ENCODE measurements at regions not wholly inside any gene's neighbourhood (a gene's known extent, or its start where the extent isn't known, plus 50 kb on each side); places are given as distances from the start of the nearest gene placed in this dataset.

- no peak for DNase-seq (ENCODE audit: extremely low read depth in 1 of 4, low spot score in 3 of 4)
- Histone ChIP-seq H3K9me3 (replicated peaks; ENCODE audit: control insufficient read depth, insufficient read depth, low read depth, low read length) (no peaks in the 10 kb centered on the region), H3K79me2 (ENCODE audit: control insufficient read depth, insufficient read depth, low read length) (no peaks in the 10 kb centered on the region), H3K9ac (ENCODE audit: insufficient read depth in 1 of 2, low read depth in 2 of 2, low read length in 2 of 2) (no peak overlapping the region), H3K27ac (ENCODE audit: extremely low read depth, low read depth, low read length) (no peak overlapping the region), H4K20me1 (replicated peaks; ENCODE audit: control insufficient read depth, insufficient read depth, low read length) (no peaks in the 10 kb centered on the region), H3K4me1 (replicated peaks in 1 of 2; ENCODE audit: control insufficient read depth in 2 of 2, insufficient read depth in 2 of 2, low read length in 2 of 2) (no peaks in the 10 kb centered on the region), H3K36me3 (ENCODE audit: control insufficient read depth, insufficient read depth, low read length) (no peaks in the 10 kb centered on the region), H2AFZ (ENCODE audit: low read depth, low read length) (no peak overlapping the region), H3K9me1 (ENCODE audit: control insufficient read depth, insufficient read depth, low read length) (no peaks in the 10 kb centered on the region), H3K27me3 (ENCODE audit: control insufficient read depth in 2 of 2, insufficient read depth in 2 of 2, low read length in 2 of 2) (no peaks in the 10 kb centered on the region; a peak in 1 of 5 replicates), H3K4me2 (ENCODE audit: insufficient read depth, low read length) (no peak overlapping the region), H3K4me3 (no peak overlapping the region)
- TF ChIP-seq FOS (IDR thresholded peaks at IDR 0.05; ENCODE audit: extremely low read depth, insufficient read length) (no peak), NCOA2 (IDR thresholded peaks at IDR 0.05; ENCODE audit: partially characterized antibody in 2 of 2) (no peak), DIDO1 (tag; IDR thresholded peaks at IDR 0.05; ENCODE audit: low read depth) (no peak), HNRNPK (IDR thresholded peaks at IDR 0.05; ENCODE audit: low read depth, low read length, poor library complexity, severe bottlenecking) (no peak), NONO (IDR thresholded peaks at IDR 0.05; ENCODE audit: low read depth in 2 of 2, low read length in 1 of 2) (no peak), ZNF512 (tag; IDR thresholded peaks at IDR 0.05) (no peak), NR2C2 (CRISPR knock-in tag; IDR thresholded peaks at IDR 0.05) (no peak), NR2C2 (tag; IDR thresholded peaks at IDR 0.05) (no peak), ZHX1 (conservative IDR thresholded peaks at IDR 0.05; ENCODE audit: low read length) (no peak), TEAD4 (IDR thresholded peaks at IDR 0.05; ENCODE audit: low read length) (no peak), TEAD4 (CRISPR knock-in tag; IDR thresholded peaks at IDR 0.05; ENCODE audit: borderline replicate concordance) (no peak), CBX3 (IDR thresholded peaks at IDR 0.05; ENCODE audit: borderline replicate concordance in 1 of 2, low read length in 2 of 2) (no peak)
- no peak for FAIRE-seq
- in situ Hi-C loops (cut with MboI) (no loop called here), intact Hi-C loops (cut with micrococcal nuclease) (no loop called here)
- no TSS peak for BruUV-seq (replicated peaks)
- ATAC-seq = no peak
- ChIA-PET CTCF (ENCODE audit: low intra/inter-chr PET ratio) (no interaction called here), POLR2A (no interaction called here)
- WGBS (ENCODE audit: insufficient coverage, low coverage, missing lambda C conversion rate) = 6% methylated on average over 2 of the region's 2 CpGs
These were observed 259.7 kb downstream of the INSC start for GRCh38 chr11:15374418-15374817.
